Upper lobe of left lung (tissue), 4 donors: ENCODE measurements at regions not wholly inside any gene's neighbourhood (a gene's known extent, or its start where the extent isn't known, plus 50 kb on each side); places are given as distances from the start of the nearest gene placed in this dataset.

ENCODE experiments used
- small RNA-seq, 4 donors: library from RNA; depleted of rRNA; stranded (forward); fragments of <200 nt; gene quantifications; one replicate each; pipeline ENCODE3, GENCODE V24; 2016

Small RNAs in the stretch of these regions (small RNA-seq; reads per million reads assigned to genes)
- gene AL109941.1 = 0 reads per million in 4 donors
